HG02759 (cell line): ENCODE measurements at regions not wholly inside any gene's neighbourhood (a gene's known extent, or its start where the extent isn't known, plus 50 kb on each side); places are given as distances from the start of the nearest gene placed in this dataset.

Source experiments
- ATAC-seq: cut with Tn5 transposase; IDR thresholded peaks from one replicate; pipeline ENCODE4 v1.9.1; 2021; ENCODE audit warnings: mild to moderate bottlenecking, moderate library complexity; ENCODE audit not compliant: unreplicated experiment

- ATAC-seq = no peak
Observed at GRCh38 chr6:143621876-143622605, 55.7 kb upstream of the PHACTR2 start.

GRCh38 chr6:143621159-143621873 lies 56.4 kb upstream of the PHACTR2 start:
- ATAC-seq = no peak

GRCh38 chr6:143620447-143620846 lies 57.3 kb upstream of the PHACTR2 start:
- no peak for ATAC-seq

GRCh38 chr6:143619824-143620401 lies 57.9 kb upstream of the PHACTR2 start:
- ATAC-seq = no peak

DNA sequence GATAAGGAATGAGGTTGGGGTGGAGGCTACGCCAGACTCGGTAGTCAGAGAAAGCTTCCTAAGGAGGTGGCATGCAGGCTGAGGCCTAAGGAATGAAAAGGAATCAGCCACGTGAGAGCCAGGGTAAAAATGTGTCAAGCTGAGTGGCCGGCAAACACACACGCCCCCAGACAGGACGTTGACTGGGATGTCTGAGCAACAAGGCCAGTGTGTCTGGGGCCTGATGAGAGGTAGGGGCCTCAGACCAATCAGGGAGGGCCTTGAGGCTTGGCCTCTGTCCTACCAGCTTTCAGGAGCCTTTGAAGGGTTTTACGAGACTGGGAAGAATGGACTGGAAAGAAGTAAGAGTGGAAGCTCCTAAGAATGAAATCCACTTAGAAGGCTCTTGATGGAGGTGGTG lies 61.0 kb upstream of the PHACTR2 start:
- ATAC-seq = no peak

GRCh38 chr6:143615785-143616184 lies 62.0 kb upstream of the PHACTR2 start:
- ATAC-seq = no peak

DNA sequence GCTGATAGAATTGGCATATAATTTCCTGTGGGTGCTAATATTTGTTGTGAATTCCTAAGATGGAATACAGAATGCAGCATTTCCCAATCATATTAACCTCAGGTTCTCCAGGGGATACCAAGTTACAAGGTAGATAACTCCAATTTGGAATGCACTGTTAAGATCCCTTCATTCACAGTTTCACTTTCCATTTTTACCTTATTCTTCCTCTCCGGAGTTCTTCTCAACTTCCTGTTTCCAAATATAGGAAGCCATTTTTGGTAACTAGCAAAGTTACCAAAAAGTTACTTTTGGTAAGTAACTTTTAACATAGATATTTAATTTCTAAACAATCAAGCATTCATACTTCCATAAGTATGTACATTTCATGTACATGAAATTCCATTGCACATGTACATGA lies 63.5 kb upstream of the PHACTR2 start:
- no peak for ATAC-seq

DNA sequence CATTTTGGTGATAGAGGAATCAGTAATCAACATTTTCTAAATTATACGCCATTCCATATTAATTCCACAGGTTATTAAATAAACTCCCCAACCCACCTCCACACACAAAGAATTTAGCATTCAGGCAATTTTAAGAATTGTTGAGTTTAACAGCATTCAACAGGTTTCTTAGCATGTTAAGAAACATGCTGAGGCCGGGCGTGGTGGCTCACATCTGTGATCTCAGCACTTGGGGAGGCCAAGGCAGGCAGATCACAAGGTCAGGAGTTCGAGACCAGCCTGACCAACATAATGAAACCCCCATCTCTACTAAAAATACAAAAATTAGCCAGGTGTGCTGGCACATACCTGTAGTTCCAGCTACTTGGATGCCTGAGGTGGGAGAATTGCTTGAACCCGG lies 64.0 kb upstream of the PHACTR2 start:
- ATAC-seq = no peak

GRCh38 chr6:143612186-143612585 lies 65.6 kb upstream of the PHACTR2 start:
- no peak for ATAC-seq

DNA sequence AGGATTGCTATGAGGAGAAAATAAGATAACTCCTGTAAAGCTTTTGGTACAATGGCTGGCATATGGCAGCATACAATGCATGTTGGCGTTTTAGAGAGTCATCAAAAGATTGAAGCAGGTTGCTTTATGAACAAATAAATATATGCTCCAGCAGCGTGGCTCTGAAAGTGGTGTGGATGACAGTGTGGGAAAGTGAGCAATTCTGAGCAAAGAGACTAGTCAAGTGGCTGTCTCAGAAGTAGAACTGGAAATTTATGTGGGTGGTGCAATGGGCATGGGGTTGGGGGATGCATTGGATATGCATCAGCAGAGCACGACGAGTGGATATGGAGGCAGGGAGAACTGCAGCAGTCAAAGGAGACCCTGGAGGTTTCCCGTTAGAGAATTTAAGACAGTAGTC lies 66.2 kb upstream of the PHACTR2 start:
- no peak for ATAC-seq

GRCh38 chr6:143609972-143610371 lies 67.8 kb upstream of the PHACTR2 start:
- no peak for ATAC-seq

GRCh38 chr6:143609501-143609900 lies 68.3 kb upstream of the PHACTR2 start:
- no peak for ATAC-seq

GRCh38 chr6:143608906-143609305 lies 68.9 kb upstream of the PHACTR2 start:
- ATAC-seq = no peak

DNA sequence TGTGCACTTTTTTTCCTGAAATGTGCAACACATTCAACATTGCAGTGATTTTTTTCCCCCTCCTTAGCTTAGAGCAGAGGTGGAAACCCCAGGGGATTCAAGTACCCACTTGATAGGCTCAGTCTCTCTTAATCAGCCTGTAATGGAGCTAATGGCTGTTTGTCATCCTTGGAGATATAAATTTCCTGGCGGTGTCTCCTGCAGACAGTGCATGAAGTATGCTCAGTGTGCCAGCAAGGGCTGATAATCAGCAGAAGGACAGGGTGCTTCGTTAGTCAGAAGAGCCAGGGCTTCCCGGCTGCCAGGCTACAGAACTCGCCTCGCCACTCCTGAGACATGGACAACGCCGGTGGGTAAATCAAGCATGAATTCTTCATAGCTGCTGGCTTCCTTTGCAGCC lies 69.8 kb upstream of the PHACTR2 start:
- no peak for ATAC-seq

GRCh38 chr6:143607168-143607567 lies 70.6 kb upstream of the PHACTR2 start:
- no peak for ATAC-seq

DNA sequence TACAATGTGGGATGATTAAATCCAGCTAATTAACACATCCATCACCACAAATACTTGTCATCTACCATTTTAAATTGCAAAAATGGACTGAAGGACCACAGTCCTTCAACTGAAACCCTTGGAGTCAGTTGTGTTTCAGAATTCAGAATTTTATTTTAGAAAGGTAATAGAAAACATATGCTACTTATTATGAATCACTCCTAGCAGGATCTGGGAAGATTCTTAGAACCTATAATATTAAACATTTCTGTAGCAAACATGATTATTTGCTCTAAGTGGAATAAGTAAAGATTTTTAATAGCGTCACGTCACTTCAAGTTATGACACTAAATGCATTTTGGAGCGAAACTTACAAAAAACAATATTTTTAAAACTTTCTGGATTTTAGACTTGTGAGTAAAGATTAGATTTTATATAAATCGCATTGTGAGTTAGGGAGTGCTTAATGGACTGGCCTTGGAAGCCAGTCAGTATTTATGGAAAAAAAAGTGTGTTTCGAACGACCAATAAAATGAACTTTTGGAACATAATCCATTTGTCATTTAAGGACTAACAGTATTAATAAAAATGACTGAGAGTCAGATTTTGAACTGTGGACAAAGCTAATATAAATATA lies 71.8 kb upstream of the PHACTR2 start:
- ATAC-seq = no peak

- no peak for ATAC-seq
Observed at GRCh38 chr6:143603455-143603854, 74.3 kb upstream of the PHACTR2 start.

- no peak for ATAC-seq
Observed at GRCh38 chr6:143601504-143601903, 76.3 kb upstream of the PHACTR2 start.

- no peak for ATAC-seq
Observed at GRCh38 chr6:143600821-143601220, 76.9 kb upstream of the PHACTR2 start.

DNA sequence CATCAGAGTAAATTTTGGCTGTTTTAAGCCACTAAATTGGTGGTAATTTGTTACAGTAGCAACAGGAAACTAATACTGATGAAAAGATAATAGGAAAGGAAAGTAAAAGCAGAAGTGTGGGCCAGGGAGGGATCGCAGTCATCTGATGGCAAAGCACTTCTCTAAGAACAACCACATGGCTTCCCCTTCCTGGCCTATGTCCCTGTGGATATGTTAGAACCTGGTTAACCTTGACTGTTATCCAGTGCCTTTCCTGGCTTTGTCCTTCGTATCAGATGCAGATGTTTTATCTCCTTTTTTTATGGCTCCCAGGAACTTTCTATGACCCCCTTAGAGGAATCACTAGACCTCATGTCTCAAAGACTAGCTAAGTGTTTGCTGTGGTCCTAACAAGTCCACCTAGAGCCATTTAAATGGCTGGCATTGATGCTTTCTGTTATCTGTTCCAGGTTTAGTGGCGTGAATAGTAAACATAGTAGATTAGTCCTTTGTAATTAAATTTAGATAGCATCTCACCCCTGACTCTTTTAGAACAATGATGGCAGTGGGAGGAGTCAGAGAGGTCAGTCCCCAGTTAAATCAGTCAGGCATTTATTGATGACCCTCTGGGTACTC lies 79.2 kb upstream of the PHACTR2 start:
- no peak for ATAC-seq

GRCh38 chr6:143596866-143597265 lies 80.9 kb upstream of the PHACTR2 start:
- no peak for ATAC-seq
